CD4-positive, alpha-beta T cell (primary cell): ENCODE measurements at regions not wholly inside any gene's neighbourhood (a gene's known extent, or its start where the extent isn't known, plus 50 kb on each side); places are given as distances from the start of the nearest gene placed in this dataset.

ENCODE experiments used
- ATAC-seq: fragments of 200-7000 bp; cut with Tn5 transposase; one replicate; pipeline ENCODE4 v1.10.0; 2022; ENCODE audit warnings: mild to moderate bottlenecking; ENCODE audit not compliant: poor library complexity
- CTCF ChIA-PET: fragments of 350-600 bp; sonication (Branson Sonifier 250); formaldehyde crosslinking; loops from one replicate; lab custom pipeline; 2021; ENCODE audit warnings: antibody characterized with exemption, inconsistent platforms; lab: Charles Lee
- POLR2A ChIA-PET: fragments of 350-600 bp; sonication (Branson Sonifier 250); formaldehyde crosslinking; loops from one replicate; lab custom pipeline; 2021; ENCODE audit warnings: antibody characterized with exemption, inconsistent platforms; lab: Charles Lee
- DNase-seq, 14 experiments: peaks; one replicate each; pipeline ENCODE4 v3.0.0-alpha.2; 2013 to 2020; ENCODE audit warnings: mixed read lengths in 2 of 14
- H3K27ac ChIP-seq, 2 donors: one replicate each; pipeline versions ENCODE4 v1.5.1 to v1.7.0; 2013; ENCODE audit warnings: low read length in 2 of 2, low read depth in 1 of 2, mild to moderate bottlenecking in 1 of 2
- H3K27me3 ChIP-seq, 2 experiments: 1 replicate in 1 of 2; 2 replicates in 1 of 2; pipeline versions ENCODE4 v1.6.1 to v1.7.0; 2013; ENCODE audit warnings: low read length in 2 of 2, control low read depth in 1 of 2, mild to moderate bottlenecking in 1 of 2, moderate library complexity in 1 of 2; ENCODE audit not compliant: insufficient read depth in 2 of 2, control insufficient read depth in 1 of 2
- H3K36me3 ChIP-seq: one replicate; pipeline ENCODE4 v1.6.1; 2013; ENCODE audit warnings: low read length, control low read depth; ENCODE audit not compliant: insufficient read depth
- H3K4me1 ChIP-seq: one replicate; pipeline ENCODE4 v1.6.1; 2013; ENCODE audit warnings: low read length, control low read depth; ENCODE audit not compliant: insufficient read depth
- H3K4me3 ChIP-seq: one replicate; pipeline ENCODE4 v1.5.1; 2013; ENCODE audit warnings: mild to moderate bottlenecking, low read length, moderate library complexity
- H3K9me3 ChIP-seq, 2 experiments: 1 replicate in 1 of 2; 2 replicates in 1 of 2; pipeline versions ENCODE4 v1.6.1 to v1.7.0; 2013; ENCODE audit warnings: low read length in 2 of 2, mild to moderate bottlenecking in 2 of 2, control low read depth in 1 of 2, moderate library complexity in 1 of 2; ENCODE audit not compliant: control insufficient read depth in 1 of 2, insufficient read depth in 1 of 2
- H3K27ac Mint-ChIP-seq: one replicate; pipeline ENCODE4 v1.8.0; 2020; ENCODE audit warnings: mixed read lengths
- H3K27me3 Mint-ChIP-seq: one replicate; pipeline ENCODE4 v1.8.0; 2021; ENCODE audit warnings: mixed read lengths
- H3K36me3 Mint-ChIP-seq: one replicate; pipeline ENCODE4 v1.8.0; 2021; ENCODE audit warnings: low read depth, mixed read lengths
- H3K4me1 Mint-ChIP-seq: one replicate; pipeline ENCODE4 v1.8.0; 2021; ENCODE audit warnings: low read depth, mixed read lengths
- H3K4me3 Mint-ChIP-seq: one replicate; pipeline ENCODE4 v1.8.0; 2020; ENCODE audit warnings: mild to moderate bottlenecking, mixed read lengths
- H3K9me3 Mint-ChIP-seq: one replicate; pipeline ENCODE4 v1.8.0; 2020; ENCODE audit warnings: mixed read lengths
- intact Hi-C, 2 experiments: fragments of 100-400 bp; cut with DNase I in 1 of 2; cut with micrococcal nuclease in 1 of 2; formaldehyde crosslinking; loops; one replicate each; pipeline versions ENCODE4 v1.15.1 to v1.9.0; 2023 to 2025; cut with DNase I, micrococcal nuclease
- TF ChIP-seq, protein P1 (sequence below): fragments of 200-600 bp; IDR thresholded peaks from one replicate; pipeline ENCODE4 v1.8.0; 2022; ENCODE audit warnings: antibody characterized with exemption, mild to moderate bottlenecking

DNA sequence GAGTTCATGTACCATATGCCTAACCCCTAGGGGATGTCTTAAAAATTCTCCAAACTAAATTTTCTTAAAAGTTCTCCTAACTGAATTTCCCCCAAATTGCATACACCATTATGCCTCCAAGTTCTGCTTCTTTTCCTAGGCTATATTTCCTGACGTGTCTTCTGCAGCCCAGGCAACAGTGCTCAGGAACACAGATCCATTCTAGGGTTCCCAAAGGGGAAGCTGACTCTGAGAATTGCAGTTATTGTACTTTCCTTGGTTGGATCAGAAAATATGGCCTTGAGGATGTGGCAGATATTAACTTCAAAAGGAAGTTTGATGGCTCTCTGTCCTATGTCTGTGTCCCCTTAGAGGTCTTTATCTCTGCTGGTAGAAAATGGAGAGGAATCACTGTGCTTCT is 124.3 kb downstream of the TMEM17 start:
- TF ChIP-seq, protein P1, sequence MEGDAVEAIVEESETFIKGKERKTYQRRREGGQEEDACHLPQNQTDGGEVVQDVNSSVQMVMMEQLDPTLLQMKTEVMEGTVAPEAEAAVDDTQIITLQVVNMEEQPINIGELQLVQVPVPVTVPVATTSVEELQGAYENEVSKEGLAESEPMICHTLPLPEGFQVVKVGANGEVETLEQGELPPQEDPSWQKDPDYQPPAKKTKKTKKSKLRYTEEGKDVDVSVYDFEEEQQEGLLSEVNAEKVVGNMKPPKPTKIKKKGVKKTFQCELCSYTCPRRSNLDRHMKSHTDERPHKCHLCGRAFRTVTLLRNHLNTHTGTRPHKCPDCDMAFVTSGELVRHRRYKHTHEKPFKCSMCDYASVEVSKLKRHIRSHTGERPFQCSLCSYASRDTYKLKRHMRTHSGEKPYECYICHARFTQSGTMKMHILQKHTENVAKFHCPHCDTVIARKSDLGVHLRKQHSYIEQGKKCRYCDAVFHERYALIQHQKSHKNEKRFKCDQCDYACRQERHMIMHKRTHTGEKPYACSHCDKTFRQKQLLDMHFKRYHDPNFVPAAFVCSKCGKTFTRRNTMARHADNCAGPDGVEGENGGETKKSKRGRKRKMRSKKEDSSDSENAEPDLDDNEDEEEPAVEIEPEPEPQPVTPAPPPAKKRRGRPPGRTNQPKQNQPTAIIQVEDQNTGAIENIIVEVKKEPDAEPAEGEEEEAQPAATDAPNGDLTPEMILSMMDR: no peak
- ATAC-seq (no peak), DNase-seq (no peak)
- Mint-ChIP-seq H3K36me3 (no peaks in the 10 kb centered on the region), H3K27me3 (no peaks in the 10 kb centered on the region), H3K9me3 (peaks cover 6% of the 10 kb centered on the region), H3K27ac (no peak overlapping the region), H3K4me3 (no peak overlapping the region), H3K4me1 (no peaks in the 10 kb centered on the region)
- Histone ChIP-seq H3K27me3 (no peaks in the 10 kb centered on the region), H3K4me1 (no peaks in the 10 kb centered on the region), H3K27ac (no peak overlapping the region), H3K9me3 (no peaks in the 10 kb centered on the region), H3K4me3 (no peak overlapping the region), H3K36me3 (no peaks in the 10 kb centered on the region)
- intact Hi-C loops: no loop called here
- ChIA-PET POLR2A (no interaction called here), CTCF (no interaction called here)

DNA sequence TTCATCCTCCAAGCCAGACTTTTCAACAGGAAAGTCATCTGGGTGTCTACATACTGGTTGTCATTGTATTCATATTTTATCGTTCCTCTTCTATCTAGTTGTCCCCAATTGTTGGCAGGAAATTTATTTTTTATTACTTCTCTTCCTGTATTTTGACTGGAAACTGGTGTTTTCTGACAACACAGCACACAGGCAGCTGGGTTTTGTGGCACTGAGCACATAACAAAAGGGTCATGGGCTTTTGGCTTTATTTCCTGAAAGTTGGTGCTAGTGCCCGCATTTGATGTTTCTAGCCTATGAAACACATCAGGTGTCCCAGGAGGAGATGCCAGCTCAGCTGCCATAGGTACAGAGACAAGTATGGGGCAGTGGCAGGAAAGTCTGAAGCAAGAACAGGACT is 126.4 kb downstream of the TMEM17 start:
- no peak overlapping the region for H3K4me3 Mint-ChIP-seq
- no peaks in the 10 kb centered on the region for H3K27me3 Mint-ChIP-seq
- no peaks in the 10 kb centered on the region for H3K4me1 Mint-ChIP-seq
- Histone ChIP-seq H3K4me3 (no peak overlapping the region), H3K36me3 (no peaks in the 10 kb centered on the region), H3K4me1 (no peaks in the 10 kb centered on the region), H3K9me3 (no peaks in the 10 kb centered on the region), H3K27me3 (no peaks in the 10 kb centered on the region), H3K27ac (no peak overlapping the region)
- TF ChIP-seq, protein P1: no peak
- ATAC-seq (no peak), DNase-seq (no peak)
- ChIA-PET POLR2A (no interaction called here), CTCF (no interaction called here)
- intact Hi-C loops: no loop called here
- no peaks in the 10 kb centered on the region for H3K36me3 Mint-ChIP-seq
- H3K27ac Mint-ChIP-seq: no peak overlapping the region
- peaks cover under 1% of the 10 kb centered on the region for H3K9me3 Mint-ChIP-seq

DNA sequence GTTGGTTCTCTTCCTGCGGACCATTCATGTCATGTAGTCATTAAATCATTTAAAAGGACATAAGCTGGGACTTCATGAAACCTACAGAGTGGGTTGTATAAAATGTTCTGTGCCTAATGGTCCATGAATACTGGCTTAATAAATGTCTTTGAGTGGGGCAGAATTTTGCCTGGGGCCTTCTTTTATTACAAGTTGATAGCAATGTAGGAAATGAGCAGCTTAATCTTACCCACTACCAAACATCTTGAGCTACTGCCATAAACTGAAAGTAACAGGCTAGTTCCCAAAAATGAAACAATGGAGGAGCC is 130.9 kb downstream of the TMEM17 start:
- no peak overlapping the region for H3K27ac Mint-ChIP-seq
- H3K9me3 Mint-ChIP-seq: peaks cover 4% of the 10 kb centered on the region
- ChIA-PET CTCF (no interaction called here), POLR2A (no interaction called here)
- H3K27me3 Mint-ChIP-seq: no peaks in the 10 kb centered on the region
- intact Hi-C loops: no loop called here
- ATAC-seq (no peak), DNase-seq (no peak)
- no peaks in the 10 kb centered on the region for H3K36me3 ChIP-seq
- no peak overlapping the region for H3K4me3 Mint-ChIP-seq
- no peak overlapping the region for H3K27ac ChIP-seq
- H3K27me3 ChIP-seq: no peaks in the 10 kb centered on the region
- peaks cover 0 to 10% of the 10 kb centered on the region in 2 experiments for H3K9me3 ChIP-seq
- H3K4me1 Mint-ChIP-seq: no peaks in the 10 kb centered on the region
- H3K36me3 Mint-ChIP-seq: no peaks in the 10 kb centered on the region
- TF ChIP-seq, protein P1: no peak
- H3K4me1 ChIP-seq: no peaks in the 10 kb centered on the region
- H3K4me3 ChIP-seq: no peak overlapping the region
